ENCODE measurements at regions not wholly inside any gene's neighbourhood (a gene's known extent, or its start where the extent isn't known, plus 50 kb on each side); places are given as distances from the start of the nearest gene placed in this dataset.

DNA sequence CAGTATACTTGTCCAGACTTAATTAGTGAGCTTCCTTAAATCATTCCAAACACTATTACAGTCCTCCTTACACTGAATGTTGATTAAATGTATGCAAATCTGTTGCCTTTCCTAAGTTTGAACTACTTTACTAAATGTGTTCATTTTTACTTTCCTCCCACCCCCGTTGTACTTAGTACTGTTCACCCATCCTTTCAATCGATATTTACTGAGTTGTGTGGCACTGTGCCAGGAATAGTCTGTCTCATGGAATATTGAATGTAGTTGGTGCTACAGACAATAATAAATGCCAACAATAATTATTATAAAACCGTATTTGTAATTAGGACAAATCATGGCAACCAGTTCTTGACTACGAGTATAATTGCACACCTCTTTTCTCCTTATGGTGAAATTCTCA lies 335.7 kb downstream of the GPR37 start:
- 33% methylated on average over 4 of the region's 4 CpGs for WGBS (ENCODE audit: low lambda C conversion rate)
- TF ChIP-seq USF1 (IDR thresholded peaks at IDR 0.05; ENCODE audit: borderline replicate concordance, low read depth) (no peak), YY1 (IDR thresholded peaks at IDR 0.05; ENCODE audit: low read depth) (no peak), POLR2AphosphoS5 (IDR thresholded peaks at IDR 0.05; ENCODE audit: low read depth, low read length) (no peak), FOSL2 (IDR thresholded peaks at IDR 0.05; ENCODE audit: borderline replicate concordance, low read depth) (no peak), RCOR1 (IDR thresholded peaks at IDR 0.05; ENCODE audit: low read length) (no peak), TEAD4 (IDR thresholded peaks at IDR 0.05; ENCODE audit: borderline replicate concordance, insufficient read depth) (no peak), MXI1 (IDR thresholded peaks at IDR 0.05; ENCODE audit: low read depth, low read length) (no peak), MEF2A (IDR thresholded peaks at IDR 0.05; ENCODE audit: borderline replicate concordance, low read depth) (no peak), CHD2 (IDR thresholded peaks at IDR 0.05; ENCODE audit: low read length, partially characterized antibody) (no peak), RFX5 (IDR thresholded peaks at IDR 0.05; ENCODE audit: low read length) (no peak)
- TF ChIP-seq, protein P1, sequence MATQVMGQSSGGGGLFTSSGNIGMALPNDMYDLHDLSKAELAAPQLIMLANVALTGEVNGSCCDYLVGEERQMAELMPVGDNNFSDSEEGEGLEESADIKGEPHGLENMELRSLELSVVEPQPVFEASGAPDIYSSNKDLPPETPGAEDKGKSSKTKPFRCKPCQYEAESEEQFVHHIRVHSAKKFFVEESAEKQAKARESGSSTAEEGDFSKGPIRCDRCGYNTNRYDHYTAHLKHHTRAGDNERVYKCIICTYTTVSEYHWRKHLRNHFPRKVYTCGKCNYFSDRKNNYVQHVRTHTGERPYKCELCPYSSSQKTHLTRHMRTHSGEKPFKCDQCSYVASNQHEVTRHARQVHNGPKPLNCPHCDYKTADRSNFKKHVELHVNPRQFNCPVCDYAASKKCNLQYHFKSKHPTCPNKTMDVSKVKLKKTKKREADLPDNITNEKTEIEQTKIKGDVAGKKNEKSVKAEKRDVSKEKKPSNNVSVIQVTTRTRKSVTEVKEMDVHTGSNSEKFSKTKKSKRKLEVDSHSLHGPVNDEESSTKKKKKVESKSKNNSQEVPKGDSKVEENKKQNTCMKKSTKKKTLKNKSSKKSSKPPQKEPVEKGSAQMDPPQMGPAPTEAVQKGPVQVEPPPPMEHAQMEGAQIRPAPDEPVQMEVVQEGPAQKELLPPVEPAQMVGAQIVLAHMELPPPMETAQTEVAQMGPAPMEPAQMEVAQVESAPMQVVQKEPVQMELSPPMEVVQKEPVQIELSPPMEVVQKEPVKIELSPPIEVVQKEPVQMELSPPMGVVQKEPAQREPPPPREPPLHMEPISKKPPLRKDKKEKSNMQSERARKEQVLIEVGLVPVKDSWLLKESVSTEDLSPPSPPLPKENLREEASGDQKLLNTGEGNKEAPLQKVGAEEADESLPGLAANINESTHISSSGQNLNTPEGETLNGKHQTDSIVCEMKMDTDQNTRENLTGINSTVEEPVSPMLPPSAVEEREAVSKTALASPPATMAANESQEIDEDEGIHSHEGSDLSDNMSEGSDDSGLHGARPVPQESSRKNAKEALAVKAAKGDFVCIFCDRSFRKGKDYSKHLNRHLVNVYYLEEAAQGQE (IDR thresholded peaks at IDR 0.05; ENCODE audit: low read depth, low read length), result no peak
- TF ChIP-seq, protein P2, sequence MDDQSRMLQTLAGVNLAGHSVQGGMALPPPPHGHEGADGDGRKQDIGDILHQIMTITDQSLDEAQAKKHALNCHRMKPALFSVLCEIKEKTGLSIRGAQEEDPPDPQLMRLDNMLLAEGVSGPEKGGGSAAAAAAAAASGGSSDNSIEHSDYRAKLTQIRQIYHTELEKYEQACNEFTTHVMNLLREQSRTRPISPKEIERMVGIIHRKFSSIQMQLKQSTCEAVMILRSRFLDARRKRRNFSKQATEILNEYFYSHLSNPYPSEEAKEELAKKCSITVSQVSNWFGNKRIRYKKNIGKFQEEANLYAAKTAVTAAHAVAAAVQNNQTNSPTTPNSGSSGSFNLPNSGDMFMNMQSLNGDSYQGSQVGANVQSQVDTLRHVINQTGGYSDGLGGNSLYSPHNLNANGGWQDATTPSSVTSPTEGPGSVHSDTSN (IDR thresholded peaks at IDR 0.05), result no peak

GRCh38 chr7:124428781-124429180 lies 336.8 kb downstream of the GPR37 start:
- Histone ChIP-seq H3K36me3 (replicated peaks in 1 of 2; ENCODE audit: control insufficient read depth in 1 of 2, insufficient read depth in 2 of 2, low read length in 1 of 2) (no peaks in the 10 kb centered on the region), H3K4me1 (ENCODE audit: control insufficient read depth in 1 of 2, insufficient read depth in 2 of 2, low read depth in 1 of 2, low read length in 1 of 2) (no peaks in the 10 kb centered on the region; a peak in 1 of 4 replicates), H3K27me3 (ENCODE audit: insufficient read depth) (no peaks in the 10 kb centered on the region), H3K9me3 (no peaks in the 10 kb centered on the region), H3K27ac (ENCODE audit: low read depth in 2 of 2, low read length in 1 of 2) (no peak overlapping the region), H4K20me1 (ENCODE audit: insufficient read depth) (no peaks in the 10 kb centered on the region), H3K4me3 (ENCODE audit: low read depth in 2 of 2, low read length in 1 of 2) (no peak overlapping the region), H3K4me2 (no peak overlapping the region), H3K9ac (no peak overlapping the region), H2AFZ (ENCODE audit: low read depth) (no peak overlapping the region), H3F3A (replicated peaks; ENCODE audit: insufficient read depth) (no peaks in the 10 kb centered on the region), H3K79me2 (ENCODE audit: insufficient read depth) (no peaks in the 10 kb centered on the region), H3K9me2 (no peaks in the 10 kb centered on the region)
- CTCF ChIA-PET, result no interaction called here
- WGBS (ENCODE audit: low lambda C conversion rate), result 81% methylated on average over 7 of the region's 7 CpGs
- DNase-seq, result no peak
- TF ChIP-seq FOXM1 (IDR thresholded peaks at IDR 0.05; ENCODE audit: low read depth), result no peak
- no peak for TF ChIP-seq SIN3A (IDR thresholded peaks at IDR 0.05; ENCODE audit: borderline replicate concordance, low read depth, low read length)
- TF ChIP-seq JUND (IDR thresholded peaks at IDR 0.05), result no peak
- TF ChIP-seq, protein P3, sequence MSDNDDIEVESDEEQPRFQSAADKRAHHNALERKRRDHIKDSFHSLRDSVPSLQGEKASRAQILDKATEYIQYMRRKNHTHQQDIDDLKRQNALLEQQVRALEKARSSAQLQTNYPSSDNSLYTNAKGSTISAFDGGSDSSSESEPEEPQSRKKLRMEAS (IDR thresholded peaks at IDR 0.05; ENCODE audit: low read depth), result no peak
- no peak for TF ChIP-seq TCF12 (IDR thresholded peaks at IDR 0.05)
- no peak for TF ChIP-seq EP300 (IDR thresholded peaks at IDR 0.05; ENCODE audit: borderline replicate concordance in 1 of 2, low read depth in 1 of 2, low read length in 1 of 2)
- no peak for TF ChIP-seq GABPA (IDR thresholded peaks at IDR 0.05; ENCODE audit: low read depth)
- POLR2A ChIA-PET, result no interaction called here

More for the DNA sequence above, 335.7 kb downstream of the GPR37 start:
- Histone ChIP-seq H3K9ac (no peak overlapping the region), H3F3A (replicated peaks; ENCODE audit: insufficient read depth) (no peaks in the 10 kb centered on the region), H3K4me3 (ENCODE audit: low read depth in 2 of 2, low read length in 1 of 2) (no peak overlapping the region), H3K27me3 (ENCODE audit: insufficient read depth) (no peaks in the 10 kb centered on the region), H3K36me3 (replicated peaks in 1 of 2; ENCODE audit: control insufficient read depth in 1 of 2, insufficient read depth in 2 of 2, low read length in 1 of 2) (no peaks in the 10 kb centered on the region), H3K9me2 (no peaks in the 10 kb centered on the region), H3K4me1 (ENCODE audit: control insufficient read depth in 1 of 2, insufficient read depth in 2 of 2, low read depth in 1 of 2, low read length in 1 of 2) (no peaks in the 10 kb centered on the region; a peak in 1 of 4 replicates), H3K9me3 (no peaks in the 10 kb centered on the region), H4K20me1 (ENCODE audit: insufficient read depth) (no peaks in the 10 kb centered on the region), H3K79me2 (ENCODE audit: insufficient read depth) (no peaks in the 10 kb centered on the region), H3K27ac (ENCODE audit: low read depth in 2 of 2, low read length in 1 of 2) (no peak overlapping the region), H3K4me2 (no peak overlapping the region), H2AFZ (ENCODE audit: low read depth) (no peak overlapping the region)
- DNase-seq, result no peak
- POLR2A ChIA-PET, result no interaction called here
- CTCF ChIA-PET, result no interaction called here

Data from SK-N-SH (cell line).